Activated naive CD8-positive, alpha-beta T cell treated with anti-CD3 and anti-CD28 coated beads, Interleukin-2, amount 10 ng/mL, durations not matched to agents 7 days and 5 days (primary cell): ENCODE measurements at regions not wholly inside any gene's neighbourhood (a gene's known extent, or its start where the extent isn't known, plus 50 kb on each side); places are given as distances from the start of the nearest gene placed in this dataset.

Experiments
- ATAC-seq: fragments of 150-1000 bp; cut with Tn5 transposase; one replicate; pipeline ENCODE4 v1.10.0; 2021; ENCODE audit warnings: low read depth, moderate library complexity
- POLR2A ChIA-PET: fragments of 350-600 bp; sonication (Branson Sonifier 250); formaldehyde crosslinking; loops from one replicate; lab custom pipeline; 2021; ENCODE audit warnings: antibody characterized with exemption; lab: Charles Lee
- DNase-seq: peaks from one replicate; pipeline ENCODE4 v3.0.0; 2021
- H3K27ac Mint-ChIP-seq: one replicate; pipeline ENCODE4 v1.8.0; 2022; ENCODE audit warnings: mild to moderate bottlenecking, mixed read lengths
- H3K27me3 Mint-ChIP-seq: one replicate; pipeline ENCODE4 v1.8.0; 2022; ENCODE audit warnings: mild to moderate bottlenecking, moderate library complexity, mixed read lengths
- H3K36me3 Mint-ChIP-seq: one replicate; pipeline ENCODE4 v1.8.0; 2021; ENCODE audit warnings: mild to moderate bottlenecking, mixed read lengths
- H3K4me1 Mint-ChIP-seq: one replicate; pipeline ENCODE4 v1.8.0; 2021; ENCODE audit warnings: mixed read lengths
- H3K4me3 Mint-ChIP-seq: one replicate; pipeline ENCODE4 v1.8.0; 2022; ENCODE audit warnings: mild to moderate bottlenecking, moderate library complexity, mixed read lengths
- H3K9me3 Mint-ChIP-seq: one replicate; pipeline ENCODE4 v1.8.0; 2021; ENCODE audit warnings: mixed read lengths

- POLR2A ChIA-PET, result no interaction called here
- peaks cover 38% of the 10 kb centered on the region for H3K27me3 Mint-ChIP-seq
- H3K36me3 Mint-ChIP-seq, result no peaks in the 10 kb centered on the region
- H3K4me3 Mint-ChIP-seq, result no peak overlapping the region
- peaks cover 2% of the 10 kb centered on the region for H3K9me3 Mint-ChIP-seq
- H3K27ac Mint-ChIP-seq, result no peak overlapping the region
- DNase-seq (no peak), ATAC-seq (no peak)
- H3K4me1 Mint-ChIP-seq, result no peaks in the 10 kb centered on the region
Measured at GRCh38 chr2:181754105-181754504, 73.8 kb upstream of the NEUROD1 start.

- peaks cover 38% of the 10 kb centered on the region for H3K27me3 Mint-ChIP-seq
Measured at GRCh38 chr2:181755181-181755580, 74.9 kb upstream of the NEUROD1 start.

GRCh38 chr2:181760521-181760920 lies 80.2 kb upstream of the NEUROD1 start:
- Mint-ChIP-seq H3K27me3 (peaks cover 9% of the 10 kb centered on the region), H3K36me3 (no peaks in the 10 kb centered on the region), H3K4me1 (no peaks in the 10 kb centered on the region), H3K4me3 (no peak overlapping the region), H3K27ac (no peak overlapping the region), H3K9me3 (peaks cover 2% of the 10 kb centered on the region)
- POLR2A ChIA-PET, result no interaction called here
- ATAC-seq, result no peak
- no peak for DNase-seq

More at GRCh38 chr2:181755181-181755580, 74.9 kb upstream of the NEUROD1 start:
- H3K4me1 Mint-ChIP-seq, result no peaks in the 10 kb centered on the region
- POLR2A ChIA-PET, result no interaction called here
- H3K9me3 Mint-ChIP-seq, result peaks cover 2% of the 10 kb centered on the region
- ATAC-seq (no peak), DNase-seq (no peak)
- H3K4me3 Mint-ChIP-seq, result no peak overlapping the region
- H3K27ac Mint-ChIP-seq, result no peak overlapping the region
- H3K36me3 Mint-ChIP-seq, result no peaks in the 10 kb centered on the region

- H3K36me3 Mint-ChIP-seq, result no peaks in the 10 kb centered on the region
- no peak overlapping the region for H3K27ac Mint-ChIP-seq
- no peak for DNase-seq
- peaks cover 4% of the 10 kb centered on the region for H3K27me3 Mint-ChIP-seq
- H3K4me3 Mint-ChIP-seq, result no peak overlapping the region
- H3K4me1 Mint-ChIP-seq, result no peaks in the 10 kb centered on the region
- ATAC-seq, result no peak
- POLR2A ChIA-PET, result no interaction called here
- H3K9me3 Mint-ChIP-seq, result peaks cover 2% of the 10 kb centered on the region
Measured at GRCh38 chr2:181761175-181761574, 80.9 kb upstream of the NEUROD1 start.

GRCh38 chr2:181762000-181762399 lies 81.7 kb upstream of the NEUROD1 start:
- peaks cover 4% of the 10 kb centered on the region for H3K27me3 Mint-ChIP-seq
- H3K9me3 Mint-ChIP-seq, result peaks cover 2% of the 10 kb centered on the region
- H3K4me3 Mint-ChIP-seq, result no peak overlapping the region
- H3K4me1 Mint-ChIP-seq, result no peaks in the 10 kb centered on the region
- H3K36me3 Mint-ChIP-seq, result no peaks in the 10 kb centered on the region
- no peak for DNase-seq
- no peak overlapping the region for H3K27ac Mint-ChIP-seq
- POLR2A ChIA-PET, result no interaction called here
- no peak for ATAC-seq

GRCh38 chr2:181762848-181763247 lies 82.5 kb upstream of the NEUROD1 start:
- H3K4me1 Mint-ChIP-seq, result no peaks in the 10 kb centered on the region
- H3K9me3 Mint-ChIP-seq, result peaks cover 2% of the 10 kb centered on the region
- POLR2A ChIA-PET, result no interaction called here
- DNase-seq, result no peak
- no peak for ATAC-seq
- H3K27me3 Mint-ChIP-seq, result peaks cover 4% of the 10 kb centered on the region
- no peak overlapping the region for H3K4me3 Mint-ChIP-seq
- H3K36me3 Mint-ChIP-seq, result no peaks in the 10 kb centered on the region
- H3K27ac Mint-ChIP-seq, result no peak overlapping the region

- Mint-ChIP-seq H3K9me3 (peaks cover 2% of the 10 kb centered on the region), H3K4me1 (no peaks in the 10 kb centered on the region), H3K27ac (no peak overlapping the region), H3K36me3 (no peaks in the 10 kb centered on the region), H3K4me3 (no peak overlapping the region), H3K27me3 (peaks cover 4% of the 10 kb centered on the region)
- POLR2A ChIA-PET, result no interaction called here
- ATAC-seq (no peak), DNase-seq (no peak)
Measured at GRCh38 chr2:181763423-181763822, 83.1 kb upstream of the NEUROD1 start.

GRCh38 chr2:181764095-181764963 lies 84.0 kb upstream of the NEUROD1 start:
- no peaks in the 10 kb centered on the region for H3K9me3 Mint-ChIP-seq
- H3K27ac Mint-ChIP-seq, result no peak overlapping the region
- DNase-seq, result no peak
- no peak for ATAC-seq
- H3K36me3 Mint-ChIP-seq, result no peaks in the 10 kb centered on the region
- H3K27me3 Mint-ChIP-seq, result peaks cover 2% of the 10 kb centered on the region
- no peak overlapping the region for H3K4me3 Mint-ChIP-seq
- POLR2A ChIA-PET, result no interaction called here
- no peaks in the 10 kb centered on the region for H3K4me1 Mint-ChIP-seq

- Mint-ChIP-seq H3K4me3 (no peak overlapping the region), H3K27me3 (peaks cover 4% of the 10 kb centered on the region), H3K9me3 (no peaks in the 10 kb centered on the region), H3K27ac (no peak overlapping the region), H3K4me1 (no peaks in the 10 kb centered on the region), H3K36me3 (no peaks in the 10 kb centered on the region)
- no peak for ATAC-seq
- DNase-seq, result no peak
- POLR2A ChIA-PET, result no interaction called here
Measured at GRCh38 chr2:181766129-181766528, 85.8 kb upstream of the NEUROD1 start.

GRCh38 chr2:181770150-181770549 lies 89.8 kb upstream of the NEUROD1 start:
- no peak for ATAC-seq
- POLR2A ChIA-PET, result no interaction called here
- Mint-ChIP-seq H3K36me3 (no peaks in the 10 kb centered on the region), H3K27me3 (peaks cover 4% of the 10 kb centered on the region), H3K9me3 (peaks cover 3% of the 10 kb centered on the region), H3K4me3 (no peak overlapping the region), H3K4me1 (peaks cover 7% of the 10 kb centered on the region), H3K27ac (no peak overlapping the region)
- DNase-seq, result no peak

GRCh38 chr2:181771356-181771755 lies 91.0 kb upstream of the NEUROD1 start:
- Mint-ChIP-seq H3K27ac (no peak overlapping the region), H3K4me1 (peaks cover 7% of the 10 kb centered on the region), H3K4me3 (no peak overlapping the region), H3K27me3 (peaks cover 2% of the 10 kb centered on the region), H3K36me3 (no peaks in the 10 kb centered on the region), H3K9me3 (peaks cover 3% of the 10 kb centered on the region)
- DNase-seq, result no peak
- ATAC-seq, result no peak
- POLR2A ChIA-PET, result no interaction called here

- Mint-ChIP-seq H3K4me3 (no peak overlapping the region), H3K27me3 (peaks cover 2% of the 10 kb centered on the region), H3K27ac (no peak overlapping the region), H3K36me3 (no peaks in the 10 kb centered on the region), H3K4me1 (peaks cover 7% of the 10 kb centered on the region), H3K9me3 (peaks cover 3% of the 10 kb centered on the region)
- DNase-seq (no peak), ATAC-seq (no peak)
- POLR2A ChIA-PET, result no interaction called here
Measured at GRCh38 chr2:181772334-181772733, 92.0 kb upstream of the NEUROD1 start.

- DNase-seq, result no peak
- POLR2A ChIA-PET, result no interaction called here
- H3K4me3 Mint-ChIP-seq, result no peak overlapping the region
- peaks cover 2% of the 10 kb centered on the region for H3K27me3 Mint-ChIP-seq
- H3K27ac Mint-ChIP-seq, result no peak overlapping the region
- peaks cover 3% of the 10 kb centered on the region for H3K9me3 Mint-ChIP-seq
- H3K4me1 Mint-ChIP-seq, result peaks cover 7% of the 10 kb centered on the region
- ATAC-seq, result no peak
- H3K36me3 Mint-ChIP-seq, result no peaks in the 10 kb centered on the region
Measured at GRCh38 chr2:181772777-181773176, 92.5 kb upstream of the NEUROD1 start.

- H3K27ac Mint-ChIP-seq, result no peak overlapping the region
- DNase-seq, result no peak
Measured at GRCh38 chr2:181774685-181775084, 94.4 kb upstream of the NEUROD1 start.

More at GRCh38 chr2:181774685-181775084, 94.4 kb upstream of the NEUROD1 start:
- Mint-ChIP-seq H3K36me3 (no peaks in the 10 kb centered on the region), H3K4me3 (no peak overlapping the region), H3K4me1 (peaks cover 7% of the 10 kb centered on the region), H3K9me3 (peaks cover 6% of the 10 kb centered on the region), H3K27me3 (peaks cover under 1% of the 10 kb centered on the region)
- no peak for ATAC-seq
- POLR2A ChIA-PET, result no interaction called here
